KOPT-K1 (cell line): ENCODE measurements at regions not wholly inside any gene's neighbourhood (a gene's known extent, or its start where the extent isn't known, plus 50 kb on each side); places are given as distances from the start of the nearest gene placed in this dataset.

Source experiments
- H3K27ac ChIP-seq: fragments of 200-600 bp; sonication (generic); 2 replicates; pipeline ENCODE4 v1.5.1; 2016; ENCODE audit warnings: antibody characterized with exemption, mild to moderate bottlenecking, low read depth, low read length; ENCODE audit not compliant: poor library complexity, severe bottlenecking
- H3K36me3 ChIP-seq: fragments of 200-600 bp; sonication (generic); 2 replicates; pipeline ENCODE4 v1.5.1; 2017; ENCODE audit warnings: antibody characterized with exemption, mild to moderate bottlenecking, low read length, moderate library complexity; ENCODE audit not compliant: insufficient read depth
- H3K9me3 ChIP-seq: fragments of 200-600 bp; sonication (generic); 2 replicates; pipeline ENCODE4 v1.5.1; 2017; ENCODE audit warnings: antibody characterized with exemption, low read length, mild to moderate bottlenecking; ENCODE audit not compliant: insufficient read depth, poor library complexity, severe bottlenecking

- Histone ChIP-seq H3K27ac (no peak overlapping the region), H3K9me3 (peaks cover 23% of the 10 kb centered on the region), H3K36me3 (no peaks in the 10 kb centered on the region)
These were observed 219.1 kb downstream of the MYLK4 start for GRCh38 chr6:2531426-2532215.

- H3K27ac ChIP-seq, result no peak overlapping the region
- peaks cover 24% of the 10 kb centered on the region for H3K9me3 ChIP-seq
- no peaks in the 10 kb centered on the region for H3K36me3 ChIP-seq
These were observed 221.5 kb downstream of the MYLK4 start for GRCh38 chr6:2529211-2529719.

GRCh38 chr6:2528156-2528555 lies 222.6 kb downstream of the MYLK4 start:
- Histone ChIP-seq H3K36me3 (no peaks in the 10 kb centered on the region), H3K27ac (no peak overlapping the region), H3K9me3 (peaks cover 27% of the 10 kb centered on the region)

- Histone ChIP-seq H3K36me3 (no peaks in the 10 kb centered on the region), H3K9me3 (peaks cover 16% of the 10 kb centered on the region), H3K27ac (no peak overlapping the region)
These were observed 224.0 kb downstream of the MYLK4 start for GRCh38 chr6:2526766-2527165.

GRCh38 chr6:2524090-2524489 lies 226.6 kb downstream of the MYLK4 start:
- Histone ChIP-seq H3K9me3 (peaks cover 17% of the 10 kb centered on the region), H3K36me3 (no peaks in the 10 kb centered on the region), H3K27ac (no peak overlapping the region)

- H3K9me3 ChIP-seq, result peaks cover 18% of the 10 kb centered on the region
- H3K27ac ChIP-seq, result no peak overlapping the region
- H3K36me3 ChIP-seq, result no peaks in the 10 kb centered on the region
These were observed 227.7 kb downstream of the MYLK4 start for GRCh38 chr6:2523061-2523460.

GRCh38 chr6:2522521-2522920 lies 228.2 kb downstream of the MYLK4 start:
- Histone ChIP-seq H3K9me3 (peaks cover 18% of the 10 kb centered on the region), H3K27ac (no peak overlapping the region), H3K36me3 (no peaks in the 10 kb centered on the region)

- H3K36me3 ChIP-seq, result no peaks in the 10 kb centered on the region
- H3K9me3 ChIP-seq, result peaks cover 13% of the 10 kb centered on the region
- H3K27ac ChIP-seq, result no peak overlapping the region
These were observed 232.8 kb downstream of the MYLK4 start for GRCh38 chr6:2517855-2518473.

GRCh38 chr6:2517401-2517800 lies 233.3 kb downstream of the MYLK4 start:
- peaks cover 13% of the 10 kb centered on the region for H3K9me3 ChIP-seq
- H3K36me3 ChIP-seq, result no peaks in the 10 kb centered on the region
- H3K27ac ChIP-seq, result no peak overlapping the region

- Histone ChIP-seq H3K9me3 (peaks cover 13% of the 10 kb centered on the region), H3K27ac (no peak overlapping the region), H3K36me3 (no peaks in the 10 kb centered on the region)
These were observed 234.7 kb downstream of the MYLK4 start for GRCh38 chr6:2516059-2516458.

GRCh38 chr6:2514965-2515543 lies 235.7 kb downstream of the MYLK4 start:
- Histone ChIP-seq H3K36me3 (no peaks in the 10 kb centered on the region), H3K9me3 (peaks cover 8% of the 10 kb centered on the region), H3K27ac (no peak overlapping the region)

GRCh38 chr6:2512802-2513201 lies 237.9 kb downstream of the MYLK4 start:
- peaks cover 4% of the 10 kb centered on the region for H3K9me3 ChIP-seq

GRCh38 chr6:2510316-2510715 lies 240.4 kb downstream of the MYLK4 start:
- Histone ChIP-seq H3K36me3 (no peaks in the 10 kb centered on the region), H3K27ac (no peak overlapping the region), H3K9me3 (peaks cover 4% of the 10 kb centered on the region)

More at GRCh38 chr6:2512802-2513201, 237.9 kb downstream of the MYLK4 start:
- H3K36me3 ChIP-seq, result no peaks in the 10 kb centered on the region
- H3K27ac ChIP-seq, result no peak overlapping the region

GRCh38 chr6:2509711-2510110 lies 241.0 kb downstream of the MYLK4 start:
- H3K27ac ChIP-seq, result no peak overlapping the region
- H3K9me3 ChIP-seq, result peaks cover 4% of the 10 kb centered on the region
- no peaks in the 10 kb centered on the region for H3K36me3 ChIP-seq

- H3K9me3 ChIP-seq, result peaks cover 4% of the 10 kb centered on the region
- no peaks in the 10 kb centered on the region for H3K36me3 ChIP-seq
- H3K27ac ChIP-seq, result no peak overlapping the region
These were observed 242.7 kb downstream of the MYLK4 start for GRCh38 chr6:2508071-2508470.
